ENCODE measurements at regions not wholly inside any gene's neighbourhood (a gene's known extent, or its start where the extent isn't known, plus 50 kb on each side); places are given as distances from the start of the nearest gene placed in this dataset.

GRCh38 chr5:31131381-31131891 lies 62.0 kb upstream of the CDH6 start (continued):
- no peak for TF ChIP-seq ZNF462 (CRISPR knock-in tag; IDR thresholded peaks at IDR 0.05)
- no peak for TF ChIP-seq NANOG (IDR thresholded peaks at IDR 0.05; ENCODE audit: borderline replicate concordance)
- no peak for TF ChIP-seq EZH2 (IDR thresholded peaks at IDR 0.05; ENCODE audit: low read depth, unreplicated experiment)
- TF ChIP-seq EZH2phosphoT487 (IDR thresholded peaks at IDR 0.05; ENCODE audit: unreplicated experiment): no peak
- no peak for TF ChIP-seq CREB1 (CRISPR knock-in tag; IDR thresholded peaks at IDR 0.05; ENCODE audit: low read depth)

GRCh38 chr5:31130676-31131075 lies 62.8 kb upstream of the CDH6 start:
- no peaks in the 10 kb centered on the region; the same call in 1 of the 2 replicates for H3K36me3 ChIP-seq (ENCODE audit: insufficient read depth)

More at GRCh38 chr5:31130676-31131075, 62.8 kb upstream of the CDH6 start:
- Histone ChIP-seq H3K9me2 (ENCODE audit: insufficient read depth) (peaks cover 8% of the 10 kb centered on the region; the same call in 1 of the 2 replicates), H2AFZ (no peak overlapping the region), H3K27me3 (ENCODE audit: insufficient read depth) (no peaks in the 10 kb centered on the region), H3K4me1 (ENCODE audit: insufficient read depth) (no peaks in the 10 kb centered on the region), H3K4me2 (no peak overlapping the region), H3K27ac (ENCODE audit: low read depth) (no peak overlapping the region), H4K20me1 (replicated peaks; ENCODE audit: insufficient read depth) (no peaks in the 10 kb centered on the region), H3K4me3 (no peak overlapping the region), H3F3A (replicated peaks; ENCODE audit: low read depth) (no peaks in the 10 kb centered on the region), H3K79me2 (replicated peaks; ENCODE audit: insufficient read depth) (no peaks in the 10 kb centered on the region)
- no peaks in the 10 kb centered on the region for H3K4me1 Mint-ChIP-seq
- no peak for DNase-seq (ENCODE audit: low spot score)
- no peak overlapping the region for H3K4me3 Mint-ChIP-seq
- H3K9me3 Mint-ChIP-seq: peaks cover 11% of the 10 kb centered on the region
- no peaks in the 10 kb centered on the region for H3K27me3 Mint-ChIP-seq (ENCODE audit: insufficient read depth, low read depth, poor library complexity)
- no peak for ATAC-seq
- TF ChIP-seq EZH2phosphoT487 (IDR thresholded peaks at IDR 0.05; ENCODE audit: unreplicated experiment) (no peak), JUNB (IDR thresholded peaks at IDR 0.05; ENCODE audit: unreplicated experiment) (no peak), CREB1 (CRISPR knock-in tag; IDR thresholded peaks at IDR 0.05; ENCODE audit: low read depth) (no peak), STAT1 (IDR thresholded peaks at IDR 0.05; ENCODE audit: unreplicated experiment) (no peak), CTCF (conservative IDR thresholded peaks at IDR 0.05; ENCODE audit: low read depth in 2 of 2) (no peak)
- H3K36me3 Mint-ChIP-seq (ENCODE audit: low read depth): no peaks in the 10 kb centered on the region
- no peak overlapping the region for H3K27ac Mint-ChIP-seq

Measured in GM23338 (cell line).